GM19438 (cell line): ENCODE measurements at regions not wholly inside any gene's neighbourhood (a gene's known extent, or its start where the extent isn't known, plus 50 kb on each side); places are given as distances from the start of the nearest gene placed in this dataset.

ENCODE experiments used
- ATAC-seq: cut with Tn5 transposase; IDR thresholded peaks from one replicate; pipeline ENCODE4 v1.9.1; 2021; ENCODE audit warnings: low read depth; ENCODE audit not compliant: unreplicated experiment

DNA sequence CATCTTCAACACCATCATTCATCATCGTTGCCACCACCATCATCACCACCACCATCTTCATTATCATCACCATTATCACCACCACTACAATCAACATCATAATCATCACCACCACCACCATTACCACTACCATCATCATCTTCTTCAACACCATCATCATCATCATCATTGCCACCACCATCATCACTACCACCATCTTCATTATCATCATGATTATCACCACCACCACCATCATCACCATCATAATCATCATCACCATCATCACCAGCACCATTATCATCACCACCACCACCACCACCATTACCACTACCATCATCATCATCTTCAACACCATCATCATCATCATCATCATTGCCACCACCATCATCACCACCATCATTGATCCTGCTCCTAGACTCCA lies 112.7 kb downstream of the OAT start:
- ATAC-seq = no peak

DNA sequence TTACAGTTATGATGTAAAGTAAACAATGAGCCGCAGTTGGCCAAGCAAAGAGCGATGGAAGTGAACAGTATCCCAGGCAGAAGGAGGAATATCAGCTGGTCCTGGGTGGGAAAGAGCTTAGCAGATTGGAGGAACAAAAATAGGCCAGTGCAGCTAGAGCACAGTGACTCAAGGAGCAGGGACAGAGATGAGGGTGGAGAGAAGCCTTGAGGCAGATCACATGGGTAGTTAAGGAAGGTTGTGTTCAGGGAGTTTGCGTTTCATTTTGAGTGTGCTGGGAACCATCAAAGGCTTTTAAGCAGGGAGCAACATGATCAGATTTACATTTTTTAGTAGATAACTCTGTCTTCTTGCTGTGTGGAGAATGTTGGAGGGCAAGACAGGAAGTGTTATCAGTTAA lies 113.6 kb downstream of the OAT start:
- no peak for ATAC-seq

DNA sequence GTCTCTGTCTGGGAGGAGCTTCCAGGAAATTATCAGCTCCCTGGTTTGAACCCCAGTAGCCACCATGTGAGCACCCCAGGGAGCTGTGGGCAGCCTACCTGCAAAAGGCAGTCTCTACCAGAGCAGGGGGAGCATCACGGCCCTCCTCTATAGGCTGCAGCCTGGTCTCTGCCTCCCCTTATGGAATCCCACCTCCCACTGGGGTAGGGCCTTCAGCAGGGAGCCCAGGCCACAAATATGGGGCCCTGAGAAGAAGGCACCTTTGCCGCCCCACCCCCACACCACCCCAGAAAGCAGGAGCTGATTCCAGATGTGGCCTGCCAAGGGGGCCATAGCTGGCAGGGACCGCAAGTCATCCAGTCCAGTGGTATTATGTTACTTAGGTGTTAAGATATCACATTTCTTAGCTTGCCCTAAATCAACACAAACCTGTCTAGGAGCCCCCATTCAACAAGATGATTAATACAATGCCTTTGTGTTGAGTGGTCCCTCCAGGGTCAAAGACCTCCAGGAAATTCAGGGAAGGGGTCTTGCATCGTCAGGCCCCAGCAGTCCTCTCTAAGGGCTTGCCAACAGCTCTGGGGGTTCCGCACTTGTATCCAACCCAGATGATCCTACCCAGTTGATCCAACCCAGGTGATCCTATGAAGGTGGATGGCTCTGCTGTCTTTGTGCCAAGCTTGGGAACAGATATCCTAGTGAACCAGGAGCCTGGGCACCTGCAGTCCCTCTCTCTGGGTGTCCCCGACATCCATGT lies 114.9 kb downstream of the OAT start:
- no peak for ATAC-seq

DNA sequence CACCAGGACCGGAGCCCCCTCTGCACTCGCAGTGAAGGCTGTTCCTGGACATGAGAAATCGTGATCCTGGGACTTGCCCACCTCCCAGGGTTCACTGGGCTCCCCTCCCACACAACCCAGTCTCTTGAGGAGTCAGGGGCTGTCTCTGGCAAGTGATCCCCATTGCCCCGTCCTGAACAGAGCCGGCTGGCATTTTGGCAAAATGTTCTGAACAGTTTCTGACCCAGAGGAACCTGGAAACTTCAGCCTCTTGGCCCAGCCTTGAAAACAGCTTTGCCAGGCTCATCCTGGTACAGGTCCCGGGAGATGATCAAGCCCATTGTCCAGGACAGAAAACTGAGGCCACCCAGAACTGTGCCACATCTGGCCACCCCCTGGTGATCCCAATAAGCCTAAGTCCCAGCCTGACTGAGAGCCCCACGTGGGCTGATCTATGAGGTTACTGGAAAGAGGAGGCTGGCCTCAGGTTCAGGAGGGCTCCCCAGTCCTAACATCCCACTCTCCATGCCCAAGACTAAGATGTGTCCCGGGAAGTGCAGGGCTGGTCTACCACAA lies 115.7 kb downstream of the OAT start:
- ATAC-seq = no peak

DNA sequence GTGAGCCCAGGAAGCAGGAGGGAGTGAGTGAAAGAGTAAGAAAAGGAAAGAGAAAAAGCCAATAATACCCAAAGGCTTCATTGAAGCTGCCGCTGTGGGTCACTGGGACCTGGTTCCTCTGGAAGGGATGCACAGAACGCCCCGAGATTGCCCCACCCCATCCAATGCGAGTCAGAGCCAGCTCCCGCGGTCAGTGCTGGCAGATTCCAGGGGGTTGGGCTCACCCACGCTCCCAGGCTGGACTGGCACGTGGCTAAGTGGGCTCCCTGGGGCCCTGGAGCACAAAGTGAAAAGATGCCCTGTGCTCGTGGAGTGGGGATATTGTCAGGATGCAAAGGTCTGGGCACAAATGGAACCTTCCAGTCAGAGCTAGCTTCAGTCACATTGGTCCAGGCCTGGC lies 117.0 kb downstream of the OAT start:
- ATAC-seq = no peak

DNA sequence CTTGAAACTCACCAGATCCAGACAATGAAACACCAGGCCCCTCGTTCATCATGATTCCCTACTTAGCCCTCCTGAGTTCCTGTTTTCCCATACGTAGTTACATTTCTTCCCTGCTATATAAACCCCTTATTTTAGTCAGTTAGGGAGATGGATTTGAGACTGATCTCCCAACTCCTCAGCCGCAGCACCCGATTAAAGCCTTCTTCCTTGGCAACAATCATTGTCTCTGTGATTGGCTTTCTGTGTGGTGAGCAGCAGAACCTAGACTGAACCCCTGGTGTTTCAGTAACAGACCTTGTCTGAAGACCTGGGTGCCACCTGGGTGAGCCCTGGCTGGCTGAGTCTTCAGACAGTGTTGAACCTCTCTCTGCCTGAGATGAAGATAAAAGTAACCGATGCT lies 118.0 kb downstream of the OAT start:
- ATAC-seq = no peak

DNA sequence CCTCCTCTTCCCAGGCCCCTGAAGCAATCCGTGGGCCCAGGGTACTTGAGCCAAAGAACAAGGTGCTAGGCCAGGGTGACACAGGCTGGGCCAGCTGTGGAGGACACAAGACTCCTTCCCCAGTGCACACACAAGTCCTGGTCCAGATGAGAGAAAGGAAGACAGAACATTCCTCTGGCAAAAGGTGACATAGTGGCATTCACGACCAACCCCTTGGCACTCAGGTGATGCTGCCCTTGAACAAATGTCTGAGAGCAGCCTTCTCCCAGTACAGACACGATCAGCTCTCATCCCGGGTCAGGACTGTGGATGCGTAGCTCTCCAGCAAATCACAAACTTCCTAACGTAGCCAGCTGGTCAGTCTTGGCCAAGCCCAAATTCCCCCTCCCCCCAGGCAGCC lies 118.5 kb downstream of the OAT start:
- ATAC-seq = no peak

DNA sequence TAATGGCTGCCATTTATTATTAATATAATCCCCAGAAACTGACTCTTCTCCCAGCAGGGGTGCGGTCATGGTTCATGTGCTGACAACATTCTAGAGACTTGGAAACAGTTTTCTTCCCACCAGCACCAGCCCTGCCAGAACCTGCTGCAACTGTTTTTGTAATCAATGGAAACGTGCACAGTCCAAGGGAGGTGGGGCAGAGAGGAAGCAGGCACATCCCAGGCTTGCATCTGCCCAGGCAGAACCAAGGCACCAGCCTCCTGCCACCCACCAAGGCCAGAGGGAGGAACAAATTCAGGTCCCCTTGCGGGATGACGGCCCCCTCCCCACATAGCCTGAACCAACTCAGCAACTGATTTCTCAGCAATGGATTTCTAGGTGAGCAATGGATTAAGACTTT lies 119.0 kb downstream of the OAT start:
- ATAC-seq = no peak

DNA sequence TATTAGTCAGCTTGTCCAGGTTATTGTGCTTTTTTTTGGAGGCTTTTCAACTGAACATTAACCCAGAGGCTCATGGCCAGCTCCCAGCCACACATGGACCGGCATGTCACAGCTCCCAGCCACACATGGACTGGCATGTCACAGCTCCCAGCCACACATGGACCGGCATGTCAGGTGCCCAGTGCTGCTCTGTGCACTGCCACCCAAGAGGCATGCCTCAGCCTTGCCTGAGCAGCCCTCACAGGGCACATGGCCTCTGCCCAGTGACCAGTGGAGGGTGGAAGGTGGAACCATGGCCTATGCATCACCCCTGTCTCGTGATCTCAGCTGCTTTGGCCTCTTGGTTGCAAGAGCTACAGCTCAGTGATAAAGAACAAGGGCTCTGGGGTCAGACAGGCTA lies 119.8 kb downstream of the OAT start:
- ATAC-seq = no peak

DNA sequence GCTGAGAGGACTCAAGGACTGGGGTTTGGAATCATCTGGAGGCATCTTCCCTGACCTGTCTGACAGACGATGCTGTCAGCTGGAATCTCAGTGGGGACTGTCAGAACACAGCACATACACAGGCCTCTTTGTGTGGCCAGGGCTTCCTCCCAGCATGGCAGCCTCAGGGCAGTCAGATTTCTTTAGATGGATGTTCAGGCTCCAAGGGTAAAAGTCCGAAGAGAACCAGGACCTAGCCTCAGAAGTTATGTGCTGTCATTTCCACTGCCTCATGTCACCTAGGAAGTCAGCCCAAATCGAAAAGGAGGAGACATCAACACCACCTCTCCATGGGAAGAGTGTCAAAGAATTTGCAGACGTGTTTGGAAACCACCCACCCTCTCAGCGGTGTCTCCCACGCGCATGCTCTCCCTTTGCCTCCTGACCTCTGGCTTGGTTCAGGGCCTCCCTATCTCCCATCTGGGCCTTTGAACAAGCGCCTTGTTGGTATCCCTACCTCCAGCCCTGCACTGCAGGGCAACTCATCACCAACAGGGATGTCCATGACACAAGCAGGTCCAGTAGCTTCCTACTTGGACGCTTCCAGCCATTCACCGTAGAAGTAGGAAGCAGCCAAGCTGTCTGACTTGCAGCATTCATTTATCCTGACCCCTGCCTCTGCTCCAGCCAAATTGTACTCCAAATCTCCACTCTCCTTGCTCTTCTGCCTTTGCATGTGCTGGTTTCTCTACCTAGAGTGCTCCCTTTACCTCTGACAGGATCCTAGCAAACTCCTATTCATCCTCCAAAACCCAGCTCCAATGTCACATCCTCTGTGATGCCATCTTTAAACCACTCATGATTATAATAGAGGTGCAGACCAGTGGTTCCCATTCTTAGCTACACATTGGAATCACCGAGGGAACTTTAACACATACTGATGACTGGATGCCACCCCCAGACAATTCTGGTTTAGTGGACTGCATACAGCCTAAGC lies 121.6 kb downstream of the OAT start:
- ATAC-seq = no peak

DNA sequence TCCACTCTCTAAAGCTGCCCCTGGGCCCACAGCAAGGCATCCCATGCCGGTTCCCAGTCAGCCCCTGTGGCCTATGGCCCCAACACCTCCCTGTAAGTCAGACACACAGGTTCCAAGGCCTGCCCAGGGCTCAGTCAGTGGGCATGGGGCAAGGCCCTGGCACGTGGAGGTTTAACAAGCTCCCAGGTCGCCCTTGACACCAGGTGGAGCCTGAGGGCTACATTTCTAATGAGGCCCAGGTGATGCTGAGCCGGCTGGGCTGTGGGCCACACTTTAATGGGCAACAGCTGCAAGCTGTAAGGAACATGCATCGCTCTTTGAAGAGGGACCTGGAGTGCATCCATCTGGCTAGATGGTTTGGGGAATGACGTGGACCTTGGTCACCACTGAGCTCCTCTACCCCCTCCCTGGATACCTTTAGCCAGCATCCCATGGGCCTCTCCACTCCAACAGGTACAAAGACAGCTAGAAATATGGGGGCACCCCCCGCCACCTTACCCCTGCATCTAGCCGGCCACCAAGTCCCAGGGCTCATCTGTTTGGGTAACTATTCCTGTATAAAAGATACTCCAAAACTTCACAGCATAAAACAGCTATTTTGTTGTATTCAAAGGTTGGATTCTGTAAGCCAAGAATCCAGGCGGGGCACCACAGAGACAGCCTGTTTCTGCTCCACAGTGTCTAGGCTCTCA lies 122.5 kb downstream of the OAT start:
- ATAC-seq = no peak

DNA sequence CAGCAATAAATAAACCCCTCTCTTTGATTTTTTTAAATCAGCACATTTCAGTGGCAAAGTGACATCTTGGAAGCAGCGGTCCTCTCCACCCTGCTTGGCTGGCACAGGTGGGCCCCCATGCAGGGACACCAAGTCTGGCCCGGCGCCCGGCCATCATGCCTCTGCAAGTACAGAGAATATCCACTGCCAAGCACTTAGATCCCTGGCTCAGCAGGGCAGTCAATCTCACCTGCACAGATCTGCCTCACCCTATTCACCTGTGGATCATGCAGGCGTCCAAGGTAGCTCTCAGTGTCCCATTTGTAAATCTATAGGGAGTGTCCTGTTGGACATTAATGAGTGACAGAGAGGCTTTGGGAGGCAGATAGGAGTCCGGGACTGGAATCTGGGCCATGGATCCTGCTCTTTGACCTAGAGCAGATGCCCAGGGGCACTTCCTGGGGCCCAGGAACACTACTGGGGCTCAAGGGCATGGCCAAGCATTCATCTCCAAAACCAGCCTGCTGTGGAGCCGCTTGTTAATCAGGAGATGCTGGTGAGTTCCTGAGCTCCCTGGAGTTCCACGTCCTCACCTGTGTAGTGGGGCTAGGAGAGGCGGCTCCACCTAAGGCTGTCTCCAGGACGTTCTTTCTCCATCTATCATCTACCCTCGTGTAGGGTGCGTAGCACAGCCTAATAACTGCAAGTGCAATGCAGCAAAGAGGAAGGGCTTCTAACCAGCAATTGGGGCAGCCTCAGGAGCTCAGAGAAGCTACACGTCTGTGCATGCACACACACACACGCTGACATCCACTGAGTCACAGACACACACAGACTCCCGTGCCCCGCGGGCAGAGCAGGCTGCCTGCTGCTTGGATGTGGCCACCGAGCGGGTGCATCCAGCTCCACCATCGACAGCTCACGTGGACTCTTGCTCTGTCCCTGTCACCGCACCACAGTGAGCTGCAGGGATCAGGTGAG lies 123.6 kb downstream of the OAT start:
- ATAC-seq = no peak

DNA sequence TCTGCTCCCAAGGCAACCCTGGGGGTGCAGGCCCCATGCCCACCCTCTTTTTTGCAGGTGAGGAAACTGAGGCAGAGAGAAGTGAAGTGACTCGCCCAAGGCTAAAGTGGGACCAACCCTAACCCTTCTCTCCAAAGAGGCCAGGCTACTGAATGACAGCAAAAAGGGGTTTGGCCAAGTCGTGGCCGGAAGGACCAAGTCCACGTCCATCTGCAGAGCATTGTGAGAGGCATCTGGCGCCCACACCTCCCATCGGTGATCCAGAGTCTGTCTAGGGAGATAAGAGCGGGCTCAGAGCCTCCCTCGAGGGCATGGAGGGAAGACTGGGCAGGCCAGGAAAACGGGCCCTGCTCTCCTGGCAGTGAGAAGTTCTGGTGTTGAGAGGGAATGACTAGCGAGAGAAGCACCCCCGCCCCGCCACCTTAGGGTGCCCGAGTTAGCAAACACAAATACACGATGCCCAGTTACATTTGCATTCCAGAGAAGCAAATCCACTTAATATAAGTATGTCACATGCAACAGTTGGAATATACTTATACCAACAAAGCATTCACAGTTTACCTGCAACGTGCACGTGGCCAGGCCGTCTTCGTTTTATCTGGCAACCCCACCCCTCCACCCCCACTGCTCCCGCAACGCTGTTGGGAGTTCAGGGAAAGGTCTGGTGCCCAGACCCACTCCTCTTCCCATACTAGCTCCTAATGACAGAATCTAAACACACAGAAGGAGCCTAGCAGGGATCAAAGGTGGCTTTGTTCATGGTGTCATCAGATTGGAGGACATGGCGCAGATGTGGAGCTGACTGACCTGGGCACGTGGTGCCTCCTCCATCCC lies 124.9 kb downstream of the OAT start:
- ATAC-seq = no peak

DNA sequence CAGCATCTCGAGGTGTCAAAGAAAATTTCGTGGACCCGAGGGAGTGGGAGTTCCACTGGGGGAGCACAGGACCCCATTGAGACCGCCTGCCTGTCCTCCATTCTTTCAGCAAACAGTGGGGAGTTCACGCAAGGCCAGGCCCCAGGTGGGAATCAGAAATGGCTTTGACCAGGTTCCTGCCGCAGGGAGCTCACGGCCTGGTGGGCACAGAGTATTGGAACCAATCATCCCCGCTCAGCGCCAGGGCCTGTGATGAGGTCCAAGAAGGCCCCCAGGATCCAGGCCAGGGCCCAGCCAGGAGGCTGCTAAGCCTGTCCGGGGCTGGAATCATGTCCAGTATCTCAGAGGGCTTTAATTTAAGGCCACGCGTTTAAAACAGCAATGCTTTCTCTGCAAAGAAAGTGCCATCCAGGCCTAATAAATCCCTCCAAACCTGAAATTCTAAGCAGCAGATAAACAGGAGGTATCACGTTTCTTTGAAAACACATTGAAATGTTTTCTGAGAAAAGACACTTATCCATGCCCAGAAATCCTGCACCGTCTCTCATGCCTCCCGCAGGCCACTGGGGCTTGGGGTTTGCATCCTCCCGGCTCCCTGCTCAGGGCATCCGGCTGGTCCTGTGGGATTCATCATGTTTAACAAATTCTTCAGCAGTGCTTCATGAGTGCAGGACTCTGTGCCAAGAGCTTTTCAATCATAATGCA lies 125.7 kb downstream of the OAT start:
- ATAC-seq = no peak

DNA sequence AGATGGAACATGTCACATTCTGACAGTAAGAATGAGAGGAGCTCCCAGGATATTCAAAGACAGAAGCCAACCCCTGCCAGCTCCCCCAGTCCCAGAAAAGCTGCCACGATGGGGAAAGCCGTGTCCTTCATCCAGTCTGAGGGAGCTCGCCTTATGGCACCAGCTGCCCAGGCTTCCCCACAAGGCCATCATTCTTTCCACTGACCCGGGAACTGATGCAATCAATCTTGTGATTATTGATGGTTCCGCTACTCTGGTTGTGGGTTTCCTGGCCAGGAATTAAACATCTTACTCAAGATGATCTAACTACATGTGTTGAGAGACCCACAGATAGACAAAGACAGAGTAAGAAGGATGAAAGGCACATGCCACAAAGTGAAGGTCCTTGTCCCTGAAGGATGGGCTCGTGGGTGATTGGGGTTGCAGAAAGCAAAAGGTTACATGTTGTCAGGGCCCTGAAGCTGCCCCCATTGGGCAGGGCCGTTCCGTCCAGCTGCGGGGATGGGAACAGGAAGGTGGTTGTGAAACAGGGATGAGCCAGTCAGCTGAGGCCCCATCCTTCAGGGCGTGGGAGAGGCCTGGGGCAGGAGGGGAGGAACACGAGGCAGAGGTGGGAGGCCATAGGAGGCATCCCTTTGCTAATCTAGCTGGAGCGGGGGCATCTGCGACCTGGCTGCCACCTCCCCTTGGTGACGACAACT lies 127.6 kb downstream of the OAT start:
- ATAC-seq = no peak

DNA sequence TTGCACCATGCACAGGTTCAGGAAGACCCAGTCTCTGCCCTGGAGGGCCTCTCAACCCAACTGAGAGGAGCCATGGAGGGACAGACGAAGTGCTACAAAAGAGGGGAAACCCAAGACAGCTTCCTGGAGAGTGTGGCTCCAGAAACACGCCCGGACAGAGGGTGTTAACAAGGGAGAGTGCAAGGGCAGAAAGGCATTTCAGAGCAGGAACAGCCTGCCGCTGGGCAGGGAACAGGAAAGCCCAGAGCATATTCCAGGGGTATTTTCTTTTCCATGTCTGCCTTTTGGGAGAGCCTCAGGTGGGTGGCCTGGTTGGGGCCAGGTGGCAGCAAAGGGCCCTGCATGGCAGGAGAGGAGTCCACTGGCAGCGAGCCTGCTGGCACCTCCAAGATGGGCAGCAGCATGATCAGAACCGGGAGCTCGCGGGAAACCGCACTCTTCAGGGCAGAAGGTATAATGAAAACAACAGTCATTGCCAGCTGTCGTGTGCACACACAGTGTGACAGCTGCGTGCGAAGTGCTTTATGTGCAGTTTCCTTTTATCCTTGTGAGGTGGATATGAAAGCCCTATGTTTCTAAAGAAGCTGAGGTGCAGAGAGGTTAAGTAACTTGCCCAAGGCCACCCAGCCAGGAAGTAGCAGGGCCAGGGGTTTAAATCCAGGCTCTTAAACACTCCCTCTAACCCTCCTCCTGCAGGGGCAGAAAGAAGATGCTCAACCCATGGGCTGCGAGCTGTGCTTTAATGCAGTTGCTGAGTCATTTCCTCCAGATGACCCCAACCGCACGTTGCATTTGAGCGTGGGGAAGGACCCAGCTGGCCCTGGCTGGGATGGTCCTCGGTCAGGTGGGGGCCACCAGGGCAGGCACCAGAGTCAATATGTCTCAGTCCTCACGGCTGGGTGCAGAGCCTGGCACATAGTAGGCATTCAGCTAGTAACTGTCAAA lies 128.6 kb downstream of the OAT start:
- peak; percentile 50 for ATAC-seq
